ELF-1 (cell line): ENCODE measurements at regions not wholly inside any gene's neighbourhood (a gene's known extent, or its start where the extent isn't known, plus 50 kb on each side); places are given as distances from the start of the nearest gene placed in this dataset.
"Not testable (repeated sequence)": the region's sequence is repeated elsewhere in the genome, so short reads cannot be mapped to it uniquely, and the experiment has no call there.

Source experiments
- DNase-seq: peaks from one replicate; pipeline ENCODE4 v3.0.0-alpha.2; 2016; ENCODE audit warnings: low read depth, low spot score

DNA sequence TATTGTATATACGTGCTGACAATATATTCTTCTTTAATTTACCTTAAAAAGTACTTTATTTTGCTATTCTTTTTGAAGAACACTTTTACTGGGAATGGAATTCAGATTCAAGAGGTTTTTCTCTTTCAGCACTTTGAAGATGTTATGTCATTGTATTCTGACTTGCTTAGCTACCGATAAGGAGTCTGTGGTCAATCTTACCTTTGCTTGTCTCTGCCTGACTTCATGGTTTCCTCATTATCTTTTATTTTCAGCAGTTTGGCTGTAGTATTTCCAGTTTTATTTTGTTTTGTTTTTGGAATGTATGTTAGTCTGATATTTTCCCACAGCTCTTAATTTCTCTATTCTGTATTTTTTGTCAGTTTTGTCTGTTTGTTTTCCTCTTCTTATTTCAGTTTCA is 187.9 kb upstream of the SMIM30 start:
- no peak for DNase-seq

DNA sequence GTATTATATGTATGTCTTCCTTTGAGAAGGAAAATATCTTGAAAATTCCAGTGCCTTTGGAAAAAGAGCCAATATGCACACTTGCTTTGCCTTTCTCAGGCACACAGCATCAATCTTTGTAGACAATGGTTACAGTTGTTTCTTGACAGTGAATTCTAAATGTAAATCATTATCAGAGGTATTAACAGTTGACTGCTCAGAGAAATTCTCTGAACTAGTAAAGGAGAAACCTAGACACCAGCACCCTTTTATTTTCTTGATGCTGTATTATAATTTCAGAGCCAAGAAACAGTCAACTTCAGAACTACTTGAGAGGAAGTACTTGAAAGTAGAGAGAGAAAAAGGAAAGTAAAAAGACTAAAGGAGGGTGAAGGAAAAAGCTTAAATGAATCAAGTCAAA is 185.8 kb upstream of the SMIM30 start:
- no peak for DNase-seq

DNA sequence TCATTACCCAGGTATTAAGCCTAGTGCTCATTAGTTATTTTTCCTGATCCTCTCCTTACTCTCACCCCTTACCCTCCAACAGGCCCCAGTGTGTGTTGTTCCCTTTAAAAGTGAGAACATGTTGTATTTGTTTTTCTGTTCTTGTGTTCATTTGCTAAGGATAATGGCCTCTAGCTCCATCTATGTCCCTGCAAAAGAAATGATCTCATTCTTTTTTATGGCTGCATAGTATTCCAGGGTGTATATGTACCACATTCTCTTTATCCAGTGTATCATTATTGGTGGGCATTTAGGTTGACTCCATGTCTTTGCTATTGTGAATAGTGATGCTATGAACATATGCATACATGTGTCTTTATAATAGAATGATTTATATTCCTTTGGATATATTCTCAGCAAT is 185.0 kb upstream of the SMIM30 start:
- DNase-seq = not testable (repeated sequence)

DNA sequence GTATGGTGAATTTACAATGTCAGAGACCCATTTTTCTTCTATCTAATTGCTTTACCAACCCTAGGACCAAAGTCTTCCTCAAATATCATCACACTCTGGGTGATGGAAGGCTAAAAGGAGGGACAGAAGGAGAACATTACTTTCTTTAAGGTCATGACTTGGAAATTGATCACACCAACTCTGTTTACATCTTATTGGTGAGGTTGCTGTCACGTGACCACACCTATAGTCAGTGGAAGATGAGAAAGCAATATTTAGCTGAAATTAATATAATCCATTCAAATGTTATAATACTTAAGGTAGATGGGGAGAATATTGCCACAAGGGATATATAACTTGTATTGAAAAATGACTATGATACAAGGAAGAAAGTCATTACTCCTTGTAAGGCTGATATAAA is 183.6 kb upstream of the SMIM30 start:
- DNase-seq = no peak

DNA sequence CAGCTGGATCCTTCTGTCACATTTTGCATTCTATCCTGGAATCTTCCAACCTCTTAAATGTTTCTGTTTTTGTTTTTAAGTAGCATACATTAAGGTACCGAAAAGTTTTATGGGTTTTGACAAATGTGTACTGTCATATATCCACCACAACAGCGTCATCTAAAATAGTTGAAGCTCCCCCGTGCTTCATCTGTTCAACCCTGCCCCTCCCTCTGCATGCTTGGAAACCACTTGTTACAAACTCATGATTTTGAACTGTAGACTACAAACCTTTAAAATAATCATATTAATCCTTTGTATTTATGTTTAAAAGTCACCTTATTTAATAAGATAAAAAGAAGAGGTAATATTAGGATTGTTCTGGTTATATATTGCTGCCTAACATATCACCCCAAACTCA is 182.8 kb upstream of the SMIM30 start:
- DNase-seq = no peak

DNA sequence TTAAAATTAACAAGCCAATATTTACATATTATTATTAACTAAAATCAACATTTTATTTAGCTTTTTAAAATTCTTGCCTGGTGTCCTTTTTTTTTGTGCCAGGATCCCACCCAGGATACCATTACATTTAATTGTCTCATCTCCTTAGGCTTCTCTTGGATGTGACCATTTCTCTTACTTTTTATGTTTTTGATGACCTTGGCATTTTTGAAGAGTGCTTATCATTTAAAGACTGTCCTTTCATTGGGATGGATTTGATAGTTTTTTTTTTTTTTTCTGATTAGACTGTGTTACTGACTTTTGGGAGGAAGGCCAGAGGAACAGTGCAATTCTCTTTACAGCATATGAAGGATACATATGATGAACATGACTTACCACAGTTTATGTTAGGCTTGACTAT is 181.4 kb upstream of the SMIM30 start:
- DNase-seq = no peak

DNA sequence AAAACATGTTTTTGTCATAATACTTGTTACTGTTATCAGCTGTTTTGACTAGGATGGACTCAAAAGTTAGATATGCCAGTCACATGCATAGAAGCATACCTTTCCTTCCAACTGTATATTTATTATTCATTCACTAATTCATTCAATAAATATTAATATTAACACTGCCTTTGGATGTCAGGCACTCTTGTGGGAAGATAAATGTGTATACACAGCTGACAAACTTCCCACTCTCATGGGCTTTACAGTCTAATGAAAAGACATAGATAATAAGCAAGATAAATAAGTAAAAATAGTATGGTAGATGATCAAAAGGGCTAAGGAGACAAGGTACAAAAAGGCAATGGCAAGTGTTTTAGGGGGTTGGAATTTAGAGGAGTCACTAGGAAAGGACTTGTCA is 180.1 kb upstream of the SMIM30 start:
- DNase-seq = no peak

DNA sequence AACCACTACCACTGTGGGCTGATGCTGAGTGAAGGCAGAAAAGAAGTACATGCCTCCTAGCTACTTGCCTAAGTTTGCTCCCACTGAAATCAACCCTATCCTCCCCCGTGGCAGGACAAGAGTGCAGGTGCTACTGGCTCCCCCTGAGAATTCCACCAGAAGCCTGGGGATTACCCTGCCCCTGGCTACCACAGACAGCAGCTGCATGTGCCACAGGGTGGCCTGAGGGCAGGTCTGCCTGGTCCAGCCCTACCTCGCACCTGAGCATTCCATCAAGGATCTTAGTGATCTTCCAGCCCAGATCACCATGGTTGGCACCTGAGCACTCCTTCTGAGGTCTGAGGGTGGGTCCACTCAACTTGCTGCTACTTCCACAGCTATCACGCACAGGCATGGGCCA is 176.4 kb upstream of the SMIM30 start:
- DNase-seq = peak; percentile 12

DNA sequence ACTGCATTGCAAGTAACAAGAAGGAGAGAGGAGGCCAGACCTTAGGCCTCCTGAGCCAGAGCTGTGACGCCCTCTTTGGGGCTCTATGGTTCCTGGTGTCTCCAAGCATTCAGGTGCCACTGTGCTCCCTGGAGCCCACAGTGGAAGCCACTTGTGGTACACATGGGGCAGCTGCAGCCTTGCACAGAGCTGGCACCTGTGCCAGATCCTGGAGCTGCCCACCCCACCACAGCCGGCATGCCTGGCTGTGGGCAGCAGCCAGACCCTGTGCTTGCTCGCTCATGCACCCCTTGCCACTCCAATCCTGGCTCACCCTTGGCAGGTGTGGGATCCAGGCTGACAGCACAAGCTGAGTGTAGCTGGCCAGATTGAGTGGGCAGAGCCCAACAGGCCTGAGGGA is 173.8 kb upstream of the SMIM30 start:
- DNase-seq = no peak

DNA sequence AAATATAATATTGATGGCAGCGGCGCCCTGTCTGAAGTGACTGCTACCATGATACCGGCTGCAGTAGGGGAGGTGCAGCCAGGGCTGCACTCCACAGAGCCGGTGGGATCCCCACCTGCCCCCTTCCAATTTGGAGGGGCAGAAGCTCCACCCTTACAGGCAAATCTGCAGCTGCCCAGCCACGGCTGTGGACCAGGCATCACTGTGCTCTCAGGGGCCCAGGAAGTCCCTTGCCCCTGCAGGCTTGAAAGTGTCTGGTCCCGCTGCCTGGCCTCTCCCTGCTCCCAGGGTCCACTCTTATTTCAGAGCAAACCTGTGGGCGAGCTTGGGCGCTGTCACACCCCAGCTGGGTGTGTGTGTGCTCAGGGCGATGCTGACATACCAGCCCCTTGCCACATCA is 172.7 kb upstream of the SMIM30 start:
- no peak for DNase-seq

DNA sequence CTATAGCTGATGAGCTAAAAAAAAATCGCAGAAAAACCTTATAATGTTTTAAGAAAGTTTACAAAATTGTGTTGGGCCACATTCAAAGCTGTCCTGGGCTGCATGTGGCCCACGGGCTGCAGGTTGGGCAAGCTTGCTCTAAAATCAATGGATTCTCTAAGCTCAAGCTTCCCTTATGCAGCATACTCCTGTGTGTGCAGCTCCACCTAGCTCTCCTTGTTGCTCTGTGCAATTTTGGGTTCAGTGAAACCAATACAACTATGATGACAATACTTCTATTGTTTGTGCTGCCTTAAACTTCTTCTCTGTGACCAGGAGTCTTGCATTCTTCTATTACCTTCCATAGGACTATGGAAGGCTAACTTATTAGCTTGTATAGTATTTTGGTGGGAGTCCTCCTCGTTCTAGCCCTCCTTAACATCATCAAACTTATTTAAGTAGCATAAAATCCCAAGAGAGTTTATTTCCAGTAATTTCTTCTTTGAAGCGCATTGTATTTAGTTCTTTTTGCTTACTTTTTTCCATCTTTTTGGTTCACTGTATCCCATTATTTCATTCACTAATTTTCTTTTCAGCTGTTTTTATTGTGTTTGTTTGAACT is 170.9 kb upstream of the SMIM30 start:
- DNase-seq = peak; percentile 20

DNA sequence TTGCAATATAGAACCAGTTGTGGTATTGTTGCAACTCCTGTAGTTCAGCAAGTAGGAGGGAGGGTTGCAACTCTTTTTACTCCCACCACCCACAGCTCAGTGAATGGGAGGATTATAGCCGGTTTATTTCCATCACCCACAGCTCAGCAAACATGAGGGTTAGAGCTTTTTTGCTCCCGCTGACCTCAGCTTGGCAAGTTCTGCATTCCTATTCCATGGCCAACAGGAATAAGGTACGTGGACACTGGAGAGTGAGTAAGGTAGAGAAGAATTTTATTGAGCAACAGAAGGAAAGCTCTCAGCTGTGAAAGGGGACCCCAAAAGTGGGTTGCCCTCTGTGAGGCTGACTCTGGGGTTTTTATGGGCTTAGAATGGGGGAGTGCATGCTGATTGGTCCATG is 167.1 kb upstream of the SMIM30 start:
- no peak for DNase-seq

DNA sequence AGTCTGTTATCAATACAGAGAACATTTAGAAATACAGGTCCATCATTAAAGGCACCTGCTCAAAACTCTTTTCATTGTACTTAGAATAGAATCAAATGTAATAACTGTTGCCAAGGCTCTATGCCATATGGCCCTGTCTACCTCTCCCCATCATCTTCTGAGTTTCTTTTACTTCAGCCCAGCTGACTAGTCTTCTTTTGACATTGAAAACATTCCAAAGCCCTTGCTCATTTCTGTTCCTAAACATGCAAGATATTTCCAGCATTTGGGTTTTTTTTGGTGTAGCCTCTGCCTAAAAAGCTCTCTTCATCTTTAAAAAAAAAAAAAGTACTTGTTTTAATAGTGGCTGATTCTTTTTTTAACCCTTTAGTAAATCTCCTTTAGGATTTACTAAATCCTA is 165.5 kb upstream of the SMIM30 start:
- DNase-seq = no peak

DNA sequence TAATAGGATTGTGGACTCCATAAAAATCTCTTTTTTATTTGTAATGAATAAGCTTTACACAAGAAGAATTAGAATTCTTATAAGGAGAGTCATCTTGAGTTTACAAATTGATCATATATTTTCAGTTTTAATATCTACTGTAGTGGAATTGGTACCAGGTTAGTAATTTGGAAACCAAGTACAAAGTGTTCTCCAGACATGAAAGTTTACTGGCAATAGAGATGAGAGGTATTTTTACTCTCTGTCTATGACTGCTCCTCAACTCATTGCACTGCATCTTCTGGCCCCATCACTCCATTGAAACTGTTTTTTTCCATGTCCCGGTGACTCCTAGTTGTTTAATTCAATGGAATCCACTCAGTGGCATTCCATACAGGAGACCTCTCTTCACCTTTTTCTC is 164.5 kb upstream of the SMIM30 start:
- no peak for DNase-seq

DNA sequence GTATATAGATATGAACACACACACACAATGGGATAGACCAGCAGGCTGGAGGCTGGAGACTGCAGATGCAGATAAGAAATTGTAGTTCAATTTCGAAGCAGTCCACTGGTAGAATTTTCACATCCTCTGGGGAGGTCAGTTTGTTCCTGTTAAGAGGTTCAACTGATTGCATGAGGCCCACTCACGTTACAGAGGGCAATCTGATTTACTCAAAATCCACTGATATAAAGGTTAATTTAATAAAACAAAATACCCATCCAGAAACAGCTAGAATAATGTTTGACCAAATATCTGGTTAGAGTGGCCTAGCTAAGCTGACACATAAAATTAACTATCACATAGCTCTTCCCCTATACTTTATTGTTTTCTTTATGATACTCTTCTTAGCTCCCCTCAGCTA is 162.9 kb upstream of the SMIM30 start:
- DNase-seq = no peak

DNA sequence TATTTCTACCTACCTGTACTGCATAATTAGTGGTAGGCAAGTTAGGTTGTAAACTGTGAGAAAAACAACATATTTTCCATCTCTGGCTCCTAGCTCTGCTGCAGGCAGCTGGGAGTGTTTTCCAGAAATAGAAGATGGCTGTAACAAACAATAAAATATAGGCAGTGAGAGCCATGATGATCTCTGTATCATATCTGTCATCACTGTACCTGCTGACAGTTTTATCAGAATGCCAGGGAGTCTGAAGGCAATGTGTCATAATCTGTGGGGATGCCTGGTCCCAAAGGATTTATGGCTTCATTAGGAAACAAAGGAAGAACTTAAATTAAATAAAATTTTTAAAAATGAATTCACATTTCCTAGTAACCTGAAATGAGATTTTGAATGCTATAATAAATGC is 160.9 kb upstream of the SMIM30 start:
- DNase-seq = no peak

DNA sequence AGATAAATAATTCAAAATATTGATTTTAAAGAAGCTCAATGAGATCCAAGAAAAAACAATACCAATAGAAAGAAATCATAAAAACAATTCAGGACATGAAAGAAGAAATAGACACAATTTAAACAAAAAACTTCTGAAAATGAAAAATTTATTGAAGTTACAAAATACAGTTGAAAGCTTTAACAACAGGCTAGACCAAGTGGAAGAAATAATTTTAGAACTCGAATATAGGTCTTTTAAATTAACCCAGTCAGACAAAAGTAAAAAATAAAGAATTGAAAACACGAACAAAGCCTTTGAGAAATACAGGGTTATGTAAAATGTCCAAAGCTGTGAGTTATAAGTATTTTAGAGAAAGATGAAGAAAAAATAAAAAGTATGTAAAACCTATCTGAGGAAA is 152.4 kb upstream of the SMIM30 start:
- DNase-seq = no peak

DNA sequence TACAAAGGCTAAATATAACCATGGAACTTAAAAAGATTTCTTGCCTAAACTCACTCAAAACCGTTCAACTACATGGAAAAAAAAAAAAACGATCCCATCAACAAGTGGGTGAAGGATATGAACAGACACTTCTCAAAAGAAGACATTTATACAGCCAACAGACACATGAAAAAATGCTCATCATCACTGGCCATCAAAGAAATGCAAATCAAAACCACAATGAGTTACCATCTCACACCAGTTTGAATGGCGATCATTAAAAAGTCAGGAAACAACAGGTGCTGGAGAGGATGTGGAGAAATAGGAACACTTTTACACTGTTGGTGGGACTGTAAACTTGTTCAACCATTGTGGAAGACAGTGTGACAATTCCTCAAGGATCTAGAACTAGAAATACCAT is 151.2 kb upstream of the SMIM30 start:
- not testable (repeated sequence) for DNase-seq

DNA sequence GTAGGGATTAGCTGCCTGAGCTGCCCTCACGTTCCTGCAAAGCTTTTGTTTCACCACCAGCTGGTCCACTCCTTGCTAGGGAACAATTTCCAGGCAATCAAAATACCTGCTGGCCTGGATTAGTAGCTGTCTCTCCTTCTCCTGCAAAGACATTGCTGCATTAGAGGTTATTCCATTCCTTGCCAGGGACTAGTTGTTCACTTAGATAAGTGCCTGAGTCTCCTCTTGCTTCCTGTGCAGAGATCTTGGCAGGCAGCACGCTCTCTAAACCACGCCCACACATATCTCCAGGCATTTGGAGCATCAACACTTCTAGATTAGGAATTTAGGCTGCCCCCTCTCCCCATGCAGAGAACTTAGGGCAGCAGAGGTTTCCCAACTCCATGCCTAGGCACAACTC is 150.4 kb upstream of the SMIM30 start:
- no peak for DNase-seq

DNA sequence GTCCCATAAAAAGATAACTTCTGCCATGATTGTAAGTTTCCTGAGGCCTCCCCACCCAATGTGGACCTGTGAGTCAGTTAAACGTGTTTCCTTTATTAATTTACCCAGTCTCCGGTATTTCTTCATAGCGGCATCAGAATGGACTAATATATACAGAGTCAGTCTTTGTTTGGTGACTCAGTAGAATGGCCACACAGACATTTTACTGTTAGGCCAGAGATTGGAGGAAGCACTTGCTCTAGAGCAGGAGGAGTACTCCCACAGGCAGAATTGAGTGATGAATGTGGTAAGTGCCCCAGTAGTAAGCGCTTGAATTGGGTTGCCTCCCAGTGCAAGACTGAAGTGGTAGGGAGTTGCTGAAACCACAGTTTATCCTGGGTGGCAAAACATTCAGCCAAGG is 149.5 kb upstream of the SMIM30 start:
- no peak for DNase-seq

DNA sequence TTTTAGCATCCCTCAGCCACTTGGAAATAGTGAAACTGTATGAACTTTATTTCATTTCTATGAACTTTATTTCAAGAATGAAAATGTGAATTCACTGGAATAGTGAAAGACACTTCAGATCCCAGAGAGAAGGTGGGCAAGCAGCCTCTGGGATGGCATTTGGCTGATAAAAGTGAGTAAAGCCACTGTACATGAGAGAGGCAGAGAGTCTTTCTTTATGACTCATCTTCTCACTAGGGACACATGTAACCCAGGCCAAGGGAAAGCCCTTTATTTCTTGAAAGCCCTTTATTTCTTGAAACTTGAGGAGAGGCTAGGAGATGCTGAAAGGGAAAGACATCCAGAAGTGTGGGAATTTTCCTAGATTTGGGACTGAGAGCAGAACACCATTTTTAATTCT is 148.9 kb upstream of the SMIM30 start:
- no peak for DNase-seq

DNA sequence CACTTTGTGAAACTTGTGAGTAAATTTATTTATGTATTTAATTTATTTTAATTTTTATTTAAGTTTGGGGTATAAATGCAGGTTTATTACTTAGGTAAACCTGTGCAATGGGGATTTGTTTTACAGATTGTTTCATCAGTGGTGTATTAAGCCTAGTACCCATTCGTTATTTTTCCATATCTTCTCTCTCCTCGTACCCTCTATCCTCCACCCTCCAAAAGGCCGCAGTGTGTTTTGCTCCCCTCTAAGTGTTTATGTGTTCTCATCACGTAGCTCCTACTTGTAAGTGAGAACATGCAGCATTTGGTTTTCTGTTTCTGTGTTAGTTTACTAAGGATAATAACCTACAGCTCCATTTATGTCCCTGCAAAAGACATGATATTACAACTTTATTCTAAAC is 145.4 kb upstream of the SMIM30 start:
- no peak for DNase-seq

DNA sequence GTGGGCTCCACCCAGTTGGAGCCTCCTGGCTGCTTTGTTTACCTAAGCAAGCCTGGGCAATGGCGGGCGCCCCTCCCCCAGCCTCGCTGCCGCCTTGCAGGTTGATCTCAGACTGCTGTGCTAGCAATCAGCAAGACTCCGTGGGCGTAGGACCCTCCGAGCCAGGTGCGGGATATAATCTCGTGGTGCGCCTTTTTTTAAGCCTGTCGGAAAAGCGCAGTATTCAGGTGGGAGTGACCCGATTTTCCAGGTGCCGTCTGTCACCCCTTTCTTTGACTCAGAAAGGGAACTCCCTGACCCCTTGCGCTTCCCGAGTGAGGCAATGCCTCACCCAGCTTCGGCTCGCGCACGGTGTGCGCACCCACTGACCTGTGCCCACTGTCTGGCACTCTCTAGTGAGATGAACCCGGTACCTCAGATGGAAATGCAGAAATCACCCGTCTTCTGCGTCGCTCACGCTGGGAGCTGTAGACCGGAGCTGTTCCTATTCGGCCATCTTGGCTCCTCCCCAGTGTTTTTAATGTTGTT is 144.9 kb upstream of the SMIM30 start:
- not testable (repeated sequence) for DNase-seq

DNA sequence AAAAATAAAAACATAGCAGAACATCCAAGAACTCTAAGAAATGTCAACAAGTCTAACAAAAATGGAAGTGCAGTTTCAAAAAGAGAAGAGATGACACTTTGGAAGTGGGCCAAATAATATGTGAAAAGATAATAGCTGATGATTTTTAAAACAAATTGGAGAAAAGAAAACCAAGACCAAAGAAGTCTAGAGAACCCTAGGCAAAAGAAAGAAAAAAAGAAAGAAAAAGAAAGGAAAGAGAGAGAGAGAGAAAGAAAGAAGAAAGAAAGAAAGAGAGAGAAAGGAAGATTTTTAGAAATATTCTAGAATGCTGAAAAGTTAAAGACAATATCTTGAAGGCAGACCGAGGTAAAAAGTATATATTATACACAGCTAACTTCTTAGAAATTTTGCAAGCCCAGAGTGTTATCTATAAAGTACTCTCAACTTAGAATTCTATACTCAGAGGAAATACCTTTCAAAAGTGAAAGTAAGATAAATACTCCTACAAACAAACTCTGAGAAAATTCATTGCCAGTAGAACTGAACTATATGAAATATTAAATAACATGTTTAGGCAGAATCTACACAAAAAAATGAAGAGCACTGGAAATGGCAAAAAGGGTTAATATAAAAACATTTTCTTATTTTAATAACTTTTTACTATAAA is 138.7 kb upstream of the SMIM30 start:
- DNase-seq = no peak
